ENCODE measurements at regions not wholly inside any gene's neighbourhood (a gene's known extent, or its start where the extent isn't known, plus 50 kb on each side); places are given as distances from the start of the nearest gene placed in this dataset.

DNA sequence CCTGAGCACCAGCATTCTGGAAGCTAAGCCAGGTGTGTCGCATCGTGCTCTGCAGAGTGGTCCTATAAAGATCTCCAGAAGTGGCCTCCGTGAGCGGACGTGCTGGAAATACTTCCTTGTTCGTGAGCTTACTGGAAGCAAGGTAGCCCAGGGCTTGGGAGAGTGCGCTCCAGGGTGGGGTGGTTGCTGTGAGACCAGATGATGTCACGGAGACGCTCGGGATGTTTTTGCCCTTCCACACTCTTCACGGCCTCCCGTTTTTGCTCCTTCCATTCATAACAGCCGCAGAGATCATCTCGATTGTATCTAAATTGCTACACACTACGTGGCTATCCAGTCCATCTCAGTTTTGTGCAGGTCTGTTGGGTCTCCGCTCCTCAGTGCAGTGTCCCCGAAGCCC is 373.4 kb downstream of the THBS2 start:
- H2BK5ac ChIP-seq (ENCODE audit: low read length): no peak overlapping the region
- H3K79me1 ChIP-seq (ENCODE audit: low read depth, low read length): no peaks in the 10 kb centered on the region
- no peak overlapping the region for H3K9ac ChIP-seq (ENCODE audit: low read depth, low read length, poor library complexity)
- peaks cover 0 to 6% (median 3%) of the 10 kb centered on the region in 3 experiments for H3K27me3 ChIP-seq (ENCODE audit: control insufficient read depth in 3 of 3, insufficient read depth in 3 of 3, low read depth in 1 of 3, low read length in 3 of 3)
- H2BK120ac ChIP-seq (ENCODE audit: low read depth, low read length): no peak overlapping the region
- no peak overlapping the region for H4K8ac ChIP-seq (ENCODE audit: low read depth, low read length)
- no peak overlapping the region for H2BK15ac ChIP-seq (ENCODE audit: low read length)
- no CpG with 5 or more reads among the region's 17 CpGs for WGBS, 2 donors (ENCODE audit: extremely low coverage in 2 of 2, insufficient read length in 2 of 2, insufficient replicate concordance in 1 of 2)
- H4K91ac ChIP-seq (ENCODE audit: low read depth, low read length, poor library complexity): no peak overlapping the region
- H3K27ac ChIP-seq (replicated peaks; ENCODE audit: low read length): no peak overlapping the region
- H3K23ac ChIP-seq (ENCODE audit: low read depth, low read length, poor library complexity): no peak overlapping the region
- H3K36me3 ChIP-seq (replicated peaks in 1 of 2; ENCODE audit: control insufficient read depth in 2 of 2, insufficient read depth in 2 of 2, low read length in 2 of 2): no peaks in the 10 kb centered on the region
- no peak overlapping the region for H3K4me3 ChIP-seq (ENCODE audit: low read length in 2 of 2)
- H2AK5ac ChIP-seq (ENCODE audit: low read depth, low read length): no peak overlapping the region
- H3K4ac ChIP-seq (ENCODE audit: low read length): no peak overlapping the region
- H3K4me1 ChIP-seq (ENCODE audit: control insufficient read depth in 2 of 2, insufficient read depth in 1 of 2, low read depth in 1 of 2, low read length in 2 of 2): peaks cover 0 to 3% of the 10 kb centered on the region in 2 donors
- DNase-seq (ENCODE audit: low spot score): no peak
- no peak overlapping the region for H2AFZ ChIP-seq (ENCODE audit: low read length)
- no peak overlapping the region for H2BK12ac ChIP-seq (ENCODE audit: low read length)
- H3K4me2 ChIP-seq (ENCODE audit: insufficient read depth, low read length, poor library complexity, severe bottlenecking): no peak overlapping the region
- no peak overlapping the region for H3K14ac ChIP-seq (ENCODE audit: low read length)
- H3K18ac ChIP-seq (ENCODE audit: low read length): no peak overlapping the region
- peaks cover 0 to 3% of the 10 kb centered on the region in 2 donors for H3K9me3 ChIP-seq (replicated peaks in 1 of 2; ENCODE audit: control insufficient read depth in 2 of 2, insufficient read depth in 1 of 2, low read depth in 1 of 2, low read length in 2 of 2)

GRCh38 chr6:168877821-168878282 is 375.8 kb downstream of the THBS2 start:
- H2AK5ac ChIP-seq (ENCODE audit: low read depth, low read length): peak overlapping the region; percentile 20
- no CpG with 5 or more reads among the region's 10 CpGs for WGBS, 2 donors (ENCODE audit: extremely low coverage in 2 of 2, insufficient read length in 2 of 2, insufficient replicate concordance in 1 of 2)

DNA sequence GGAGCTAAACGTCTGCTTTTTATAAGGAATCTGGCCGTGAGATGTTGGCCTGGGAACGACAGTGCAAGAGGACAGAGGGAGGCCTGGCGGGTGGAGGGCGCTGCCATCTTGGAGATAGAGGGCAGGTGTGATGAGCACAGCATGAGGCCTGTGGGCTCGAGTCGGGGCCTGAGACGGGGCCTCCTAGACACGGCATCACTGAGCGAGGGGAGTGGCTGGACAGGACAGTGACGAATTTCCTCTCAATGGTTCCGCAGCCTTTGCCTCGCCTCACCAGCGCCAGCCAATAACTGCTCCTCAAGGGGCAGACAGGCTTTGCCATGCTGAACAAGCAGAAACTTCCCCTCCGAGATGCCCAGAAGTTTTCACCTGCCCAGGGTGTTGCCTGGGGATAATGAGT is 376.7 kb downstream of the THBS2 start:
- H3K4ac ChIP-seq (ENCODE audit: low read length): no peak overlapping the region
- H3K4me1 ChIP-seq (ENCODE audit: control insufficient read depth in 2 of 2, insufficient read depth in 1 of 2, low read depth in 1 of 2, low read length in 2 of 2): peaks cover 0 to 5% of the 10 kb centered on the region in 2 donors
- H4K91ac ChIP-seq (ENCODE audit: low read depth, low read length, poor library complexity): no peak overlapping the region
- no peak overlapping the region for H3K23ac ChIP-seq (ENCODE audit: low read depth, low read length, poor library complexity)
- peak overlapping the region; percentile 10 for H3K14ac ChIP-seq (ENCODE audit: low read length)
- H2BK5ac ChIP-seq (ENCODE audit: low read length): no peak overlapping the region
- H3K18ac ChIP-seq (ENCODE audit: low read length): no peak overlapping the region
- DNase-seq (ENCODE audit: low spot score): no peak
- peaks cover 0 to 2% of the 10 kb centered on the region in 2 donors for H3K9me3 ChIP-seq (replicated peaks in 1 of 2; ENCODE audit: control insufficient read depth in 2 of 2, insufficient read depth in 1 of 2, low read depth in 1 of 2, low read length in 2 of 2)
- no peak overlapping the region for H2BK120ac ChIP-seq (ENCODE audit: low read depth, low read length)
- no peak overlapping the region for H3K27ac ChIP-seq (replicated peaks; ENCODE audit: low read length)
- H3K4me3 ChIP-seq (ENCODE audit: low read length in 2 of 2): no peak overlapping the region
- no peak overlapping the region for H2BK15ac ChIP-seq (ENCODE audit: low read length)
- H3K79me1 ChIP-seq (ENCODE audit: low read depth, low read length): no peaks in the 10 kb centered on the region
- H3K36me3 ChIP-seq (replicated peaks in 1 of 2; ENCODE audit: control insufficient read depth in 2 of 2, insufficient read depth in 2 of 2, low read length in 2 of 2): no peaks in the 10 kb centered on the region
- no peak overlapping the region for H2BK12ac ChIP-seq (ENCODE audit: low read length)
- H3K4me2 ChIP-seq (ENCODE audit: insufficient read depth, low read length, poor library complexity, severe bottlenecking): no peak overlapping the region
- no peaks in the 10 kb centered on the region for H3K27me3 ChIP-seq (ENCODE audit: control insufficient read depth in 3 of 3, insufficient read depth in 3 of 3, low read depth in 1 of 3, low read length in 3 of 3)
- no peak overlapping the region for H2AK5ac ChIP-seq (ENCODE audit: low read depth, low read length)
- no peak overlapping the region for H3K9ac ChIP-seq (ENCODE audit: low read depth, low read length, poor library complexity)
- no CpG with 5 or more reads among the region's 15 CpGs for WGBS, 2 donors (ENCODE audit: extremely low coverage in 2 of 2, insufficient read length in 2 of 2, insufficient replicate concordance in 1 of 2)
- no peak overlapping the region for H4K8ac ChIP-seq (ENCODE audit: low read depth, low read length)
- H2AFZ ChIP-seq (ENCODE audit: low read length): no peak overlapping the region

More at GRCh38 chr6:168877821-168878282, 375.8 kb downstream of the THBS2 start:
- no peak overlapping the region for H3K4me2 ChIP-seq (ENCODE audit: insufficient read depth, low read length, poor library complexity, severe bottlenecking)
- H2BK120ac ChIP-seq (ENCODE audit: low read depth, low read length): no peak overlapping the region
- H3K18ac ChIP-seq (ENCODE audit: low read length): peak overlapping the region; percentile 2
- H4K91ac ChIP-seq (ENCODE audit: low read depth, low read length, poor library complexity): peak overlapping the region; percentile 5
- H2AFZ ChIP-seq (ENCODE audit: low read length): no peak overlapping the region
- H3K4me1 ChIP-seq (ENCODE audit: control insufficient read depth in 2 of 2, insufficient read depth in 1 of 2, low read depth in 1 of 2, low read length in 2 of 2): peaks cover 0 to 5% of the 10 kb centered on the region in 2 donors
- no peak overlapping the region for H4K8ac ChIP-seq (ENCODE audit: low read depth, low read length)
- H2BK12ac ChIP-seq (ENCODE audit: low read length): no peak overlapping the region
- no peak overlapping the region for H3K4ac ChIP-seq (ENCODE audit: low read length)
- no peak overlapping the region for H3K9ac ChIP-seq (ENCODE audit: low read depth, low read length, poor library complexity)
- no peak overlapping the region for H2BK5ac ChIP-seq (ENCODE audit: low read length)
- H3K36me3 ChIP-seq (replicated peaks in 1 of 2; ENCODE audit: control insufficient read depth in 2 of 2, insufficient read depth in 2 of 2, low read length in 2 of 2): no peaks in the 10 kb centered on the region
- no peaks in the 10 kb centered on the region for H3K79me1 ChIP-seq (ENCODE audit: low read depth, low read length)
- H3K14ac ChIP-seq (ENCODE audit: low read length): no peak overlapping the region
- H3K27ac ChIP-seq (replicated peaks; ENCODE audit: low read length): no peak overlapping the region
- no peak overlapping the region for H3K23ac ChIP-seq (ENCODE audit: low read depth, low read length, poor library complexity)
- peaks cover 0 to 2% of the 10 kb centered on the region in 2 donors for H3K9me3 ChIP-seq (replicated peaks in 1 of 2; ENCODE audit: control insufficient read depth in 2 of 2, insufficient read depth in 1 of 2, low read depth in 1 of 2, low read length in 2 of 2)
- H3K4me3 ChIP-seq (ENCODE audit: low read length in 2 of 2): no peak overlapping the region
- DNase-seq (ENCODE audit: low spot score): no peak
- H2BK15ac ChIP-seq (ENCODE audit: low read length): no peak overlapping the region
- H3K27me3 ChIP-seq (ENCODE audit: control insufficient read depth in 3 of 3, insufficient read depth in 3 of 3, low read depth in 1 of 3, low read length in 3 of 3): no peaks in the 10 kb centered on the region

- no peaks in the 10 kb centered on the region for H3K79me1 ChIP-seq (ENCODE audit: low read depth, low read length)
- no peak overlapping the region for H3K18ac ChIP-seq (ENCODE audit: low read length)
- H3K9ac ChIP-seq (ENCODE audit: low read depth, low read length, poor library complexity): no peak overlapping the region
- no peak overlapping the region for H3K23ac ChIP-seq (ENCODE audit: low read depth, low read length, poor library complexity)
- no peak overlapping the region for H4K8ac ChIP-seq (ENCODE audit: low read depth, low read length)
- no peak for DNase-seq (ENCODE audit: low spot score)
- no peak overlapping the region for H2AFZ ChIP-seq (ENCODE audit: low read length)
- no peak overlapping the region for H2BK15ac ChIP-seq (ENCODE audit: low read length)
- H3K4me2 ChIP-seq (ENCODE audit: insufficient read depth, low read length, poor library complexity, severe bottlenecking): no peak overlapping the region
- H3K14ac ChIP-seq (ENCODE audit: low read length): no peak overlapping the region
- H3K4ac ChIP-seq (ENCODE audit: low read length): no peak overlapping the region
- H3K4me1 ChIP-seq (ENCODE audit: control insufficient read depth in 2 of 2, insufficient read depth in 1 of 2, low read depth in 1 of 2, low read length in 2 of 2): peaks cover 0 to 5% of the 10 kb centered on the region in 2 donors
- H2BK120ac ChIP-seq (ENCODE audit: low read depth, low read length): no peak overlapping the region
- peak overlapping the region in 1 of 2 donors; percentile 61 for H3K4me3 ChIP-seq (ENCODE audit: low read length in 2 of 2)
- H2BK12ac ChIP-seq (ENCODE audit: low read length): no peak overlapping the region
- no peaks in the 10 kb centered on the region for H3K36me3 ChIP-seq (replicated peaks in 1 of 2; ENCODE audit: control insufficient read depth in 2 of 2, insufficient read depth in 2 of 2, low read length in 2 of 2)
- H3K27ac ChIP-seq (replicated peaks; ENCODE audit: low read length): no peak overlapping the region
- H3K27me3 ChIP-seq (ENCODE audit: control insufficient read depth in 3 of 3, insufficient read depth in 3 of 3, low read depth in 1 of 3, low read length in 3 of 3): no peaks in the 10 kb centered on the region
- H2BK5ac ChIP-seq (ENCODE audit: low read length): no peak overlapping the region
- H3K9me3 ChIP-seq (replicated peaks in 1 of 2; ENCODE audit: control insufficient read depth in 2 of 2, insufficient read depth in 1 of 2, low read depth in 1 of 2, low read length in 2 of 2): peaks cover 0 to 2% of the 10 kb centered on the region in 2 donors
- WGBS, 2 donors (ENCODE audit: extremely low coverage in 2 of 2, insufficient read length in 2 of 2, insufficient replicate concordance in 1 of 2): no CpG with 5 or more reads among the region's 26 CpGs
- no peak overlapping the region for H4K91ac ChIP-seq (ENCODE audit: low read depth, low read length, poor library complexity)
- H2AK5ac ChIP-seq (ENCODE audit: low read depth, low read length): no peak overlapping the region
Observed at GRCh38 chr6:168875811-168876576, 377.7 kb downstream of the THBS2 start.

All from neuronal stem cell (in vitro differentiated cells).